ENCODE measurements at regions not wholly inside any gene's neighbourhood (a gene's known extent, or its start where the extent isn't known, plus 50 kb on each side); places are given as distances from the start of the nearest gene placed in this dataset.

- no peak for TF ChIP-seq CTCF (IDR thresholded peaks at IDR 0.05)
- no peak for TF ChIP-seq POLR2A (IDR thresholded peaks at IDR 0.05)
Measured at GRCh38 chr11:24198481-24198880, 298.4 kb upstream of the LUZP2 start.
